NCI-H2171 (cell line): ENCODE measurements at regions not wholly inside any gene's neighbourhood (a gene's known extent, or its start where the extent isn't known, plus 50 kb on each side); places are given as distances from the start of the nearest gene placed in this dataset.
"Not testable (repeated sequence)": the region's sequence is repeated elsewhere in the genome, so short reads cannot be mapped to it uniquely, and the experiment has no call there.

Source experiments
- DNase-seq: peaks from one replicate; lab custom pipeline; 2025; lab: John Stamatoyannopoulos, UW

- DNase-seq, result no peak
Observed at GRCh38 chr2:153623020-153623419, 144.5 kb upstream of the RPRM start.

- no peak for DNase-seq
Observed at GRCh38 chr2:153626676-153627075, 148.1 kb upstream of the RPRM start.

- DNase-seq, result no peak
Observed at GRCh38 chr2:153635494-153635893, 156.9 kb upstream of the RPRM start.

GRCh38 chr2:153641046-153641445 is 162.5 kb upstream of the RPRM start:
- DNase-seq, result no peak

GRCh38 chr2:153644955-153645354 is 166.4 kb upstream of the RPRM start:
- no peak for DNase-seq

GRCh38 chr2:153645599-153645998 is 167.0 kb upstream of the RPRM start:
- no peak for DNase-seq

- no peak for DNase-seq
Observed at GRCh38 chr2:153657651-153658050, 179.1 kb upstream of the RPRM start.

- DNase-seq, result no peak
Observed at GRCh38 chr2:153661801-153662200, 183.2 kb upstream of the RPRM start.

- no peak for DNase-seq
Observed at GRCh38 chr2:153663371-153663770, 184.8 kb upstream of the RPRM start.

GRCh38 chr2:153664009-153664408 is 185.4 kb upstream of the RPRM start:
- not testable (repeated sequence) for DNase-seq

- no peak for DNase-seq
Observed at GRCh38 chr2:153667475-153667874, 188.9 kb upstream of the RPRM start.

- no peak for DNase-seq
Observed at GRCh38 chr2:153668923-153669322, 190.4 kb upstream of the RPRM start.

GRCh38 chr2:153710128-153710527 is 161.6 kb upstream of the GALNT13 start:
- no peak for DNase-seq

GRCh38 chr2:153715218-153715850 is 156.4 kb upstream of the GALNT13 start:
- no peak for DNase-seq

- no peak for DNase-seq
Observed at GRCh38 chr2:153717060-153717459, 154.7 kb upstream of the GALNT13 start.

GRCh38 chr2:153739394-153739793 is 132.3 kb upstream of the GALNT13 start:
- no peak for DNase-seq

- DNase-seq, result no peak
Observed at GRCh38 chr2:153761936-153762335, 109.8 kb upstream of the GALNT13 start.

GRCh38 chr2:153766415-153766814 is 105.3 kb upstream of the GALNT13 start:
- DNase-seq, result no peak

- no peak for DNase-seq
Observed at GRCh38 chr2:153770359-153770991, 101.2 kb upstream of the GALNT13 start.

- DNase-seq, result no peak
Observed at GRCh38 chr2:153780241-153780640, 91.5 kb upstream of the GALNT13 start.

GRCh38 chr2:153786016-153786415 is 85.7 kb upstream of the GALNT13 start:
- DNase-seq, result no peak

- DNase-seq, result no peak
Observed at GRCh38 chr2:153787612-153788011, 84.1 kb upstream of the GALNT13 start.

- no peak for DNase-seq
Observed at GRCh38 chr2:153802671-153803070, 69.1 kb upstream of the GALNT13 start.

GRCh38 chr2:153808679-153809078 is 63.0 kb upstream of the GALNT13 start:
- DNase-seq, result no peak
